ENCODE measurements at regions not wholly inside any gene's neighbourhood (a gene's known extent, or its start where the extent isn't known, plus 50 kb on each side); places are given as distances from the start of the nearest gene placed in this dataset.

GRCh38 chr2:147502711-147503290 is 342.0 kb upstream of the ACVR2A start:
- TF ChIP-seq, protein P1, sequence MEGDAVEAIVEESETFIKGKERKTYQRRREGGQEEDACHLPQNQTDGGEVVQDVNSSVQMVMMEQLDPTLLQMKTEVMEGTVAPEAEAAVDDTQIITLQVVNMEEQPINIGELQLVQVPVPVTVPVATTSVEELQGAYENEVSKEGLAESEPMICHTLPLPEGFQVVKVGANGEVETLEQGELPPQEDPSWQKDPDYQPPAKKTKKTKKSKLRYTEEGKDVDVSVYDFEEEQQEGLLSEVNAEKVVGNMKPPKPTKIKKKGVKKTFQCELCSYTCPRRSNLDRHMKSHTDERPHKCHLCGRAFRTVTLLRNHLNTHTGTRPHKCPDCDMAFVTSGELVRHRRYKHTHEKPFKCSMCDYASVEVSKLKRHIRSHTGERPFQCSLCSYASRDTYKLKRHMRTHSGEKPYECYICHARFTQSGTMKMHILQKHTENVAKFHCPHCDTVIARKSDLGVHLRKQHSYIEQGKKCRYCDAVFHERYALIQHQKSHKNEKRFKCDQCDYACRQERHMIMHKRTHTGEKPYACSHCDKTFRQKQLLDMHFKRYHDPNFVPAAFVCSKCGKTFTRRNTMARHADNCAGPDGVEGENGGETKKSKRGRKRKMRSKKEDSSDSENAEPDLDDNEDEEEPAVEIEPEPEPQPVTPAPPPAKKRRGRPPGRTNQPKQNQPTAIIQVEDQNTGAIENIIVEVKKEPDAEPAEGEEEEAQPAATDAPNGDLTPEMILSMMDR (IDR thresholded peaks at IDR 0.05; ENCODE audit: control insufficient read depth, insufficient read depth, low read depth, low read length, missing control alignments): no peak

DNA sequence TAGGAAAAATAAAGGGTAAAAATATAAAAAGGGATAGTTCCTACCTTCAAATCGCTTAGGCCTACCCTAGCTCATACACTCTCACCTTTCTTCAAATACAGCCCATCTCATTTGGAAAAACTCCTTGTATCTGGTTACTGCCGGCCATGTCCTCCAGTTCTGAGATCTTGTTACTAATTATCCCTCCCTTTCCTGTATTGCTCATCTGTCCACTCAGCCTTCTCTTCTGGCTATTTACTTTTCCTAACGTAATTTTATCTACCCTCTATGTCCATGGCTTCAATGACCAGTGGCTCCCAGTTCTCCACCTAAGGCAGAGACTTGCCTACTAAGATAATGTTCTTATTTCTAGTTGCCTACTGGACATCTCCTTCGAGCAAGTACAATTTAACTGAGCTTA is 342.9 kb upstream of the ACVR2A start:
- TF ChIP-seq, protein P1 (IDR thresholded peaks at IDR 0.05; ENCODE audit: control insufficient read depth, insufficient read depth, low read depth, low read length, missing control alignments): no peak
- no peak overlapping the region for H3K4me3 ChIP-seq (ENCODE audit: control insufficient read depth, low read depth, low read length)
- no peak for DNase-seq (ENCODE audit: low read depth)

More at GRCh38 chr2:147502711-147503290, 342.0 kb upstream of the ACVR2A start:
- no peak for DNase-seq (ENCODE audit: low read depth)
- no peak overlapping the region for H3K4me3 ChIP-seq (ENCODE audit: control insufficient read depth, low read depth, low read length)

- H3K4me3 ChIP-seq (ENCODE audit: control insufficient read depth, low read depth, low read length): no peak overlapping the region
- DNase-seq (ENCODE audit: low read depth): no peak
- TF ChIP-seq, protein P1 (IDR thresholded peaks at IDR 0.05; ENCODE audit: control insufficient read depth, insufficient read depth, low read depth, low read length, missing control alignments): no peak
Observed at GRCh38 chr2:147500819-147501395, 343.9 kb upstream of the ACVR2A start.

- DNase-seq (ENCODE audit: low read depth): no peak
- H3K4me3 ChIP-seq (ENCODE audit: control insufficient read depth, low read depth, low read length): no peak overlapping the region
- TF ChIP-seq, protein P1 (IDR thresholded peaks at IDR 0.05; ENCODE audit: control insufficient read depth, insufficient read depth, low read depth, low read length, missing control alignments): no peak
Observed at GRCh38 chr2:147500229-147500628, 344.6 kb upstream of the ACVR2A start.

GRCh38 chr2:147499785-147500184 is 345.0 kb upstream of the ACVR2A start:
- H3K4me3 ChIP-seq (ENCODE audit: control insufficient read depth, low read depth, low read length): no peak overlapping the region
- no peak for DNase-seq (ENCODE audit: low read depth)
- TF ChIP-seq, protein P1 (IDR thresholded peaks at IDR 0.05; ENCODE audit: control insufficient read depth, insufficient read depth, low read depth, low read length, missing control alignments): no peak

DNA sequence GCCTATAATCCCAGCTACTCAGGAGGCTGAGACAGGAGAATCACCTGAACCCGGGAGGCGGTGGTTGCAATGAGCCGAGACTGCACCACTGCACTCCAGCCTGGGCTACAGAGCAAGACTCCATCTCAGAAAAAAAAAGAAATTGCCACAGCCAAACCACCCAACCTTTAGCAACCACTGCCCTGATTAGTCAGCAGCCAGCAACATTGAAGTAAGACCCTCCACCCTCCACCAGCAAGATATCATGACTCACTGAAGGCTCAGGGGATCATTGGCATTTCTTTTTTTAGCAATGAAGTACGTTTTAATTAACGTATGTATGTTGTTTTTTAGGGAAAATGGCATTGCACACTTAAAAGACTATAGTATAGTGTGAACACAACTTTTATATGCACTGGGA is 349.1 kb upstream of the ACVR2A start:
- no peak overlapping the region for H3K4me3 ChIP-seq (ENCODE audit: control insufficient read depth, low read depth, low read length)
- TF ChIP-seq, protein P1 (IDR thresholded peaks at IDR 0.05; ENCODE audit: control insufficient read depth, insufficient read depth, low read depth, low read length, missing control alignments): no peak
- DNase-seq (ENCODE audit: low read depth): no peak
